Amygdala (tissue), 56 donors: ENCODE measurements at regions not wholly inside any gene's neighbourhood (a gene's known extent, or its start where the extent isn't known, plus 50 kb on each side); places are given as distances from the start of the nearest gene placed in this dataset.

Experiments
- DNase-seq, 56 donors: peaks; one replicate each; lab custom pipeline; 2025; lab: John Stamatoyannopoulos, UW

DNA sequence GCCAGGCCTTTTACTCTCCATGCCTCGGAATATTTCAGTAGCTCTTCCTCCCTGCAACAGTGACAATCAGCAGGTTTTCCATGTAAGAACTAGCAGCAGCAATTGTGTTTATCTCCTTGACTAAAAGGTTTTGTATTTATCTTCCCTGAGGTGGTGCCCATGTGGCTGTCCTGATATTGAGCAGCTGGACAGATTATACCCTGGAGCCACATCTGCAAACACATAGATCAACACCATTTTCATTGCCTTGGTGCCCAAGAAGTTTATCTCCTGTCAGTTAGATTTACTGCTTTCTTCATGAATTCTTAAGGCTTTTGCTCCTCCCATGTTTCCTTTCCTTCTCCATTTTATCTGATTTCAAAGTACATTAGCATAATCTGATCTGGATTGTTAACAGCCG lies 378.4 kb downstream of the SPATA31D1 start:
- no peak for DNase-seq

DNA sequence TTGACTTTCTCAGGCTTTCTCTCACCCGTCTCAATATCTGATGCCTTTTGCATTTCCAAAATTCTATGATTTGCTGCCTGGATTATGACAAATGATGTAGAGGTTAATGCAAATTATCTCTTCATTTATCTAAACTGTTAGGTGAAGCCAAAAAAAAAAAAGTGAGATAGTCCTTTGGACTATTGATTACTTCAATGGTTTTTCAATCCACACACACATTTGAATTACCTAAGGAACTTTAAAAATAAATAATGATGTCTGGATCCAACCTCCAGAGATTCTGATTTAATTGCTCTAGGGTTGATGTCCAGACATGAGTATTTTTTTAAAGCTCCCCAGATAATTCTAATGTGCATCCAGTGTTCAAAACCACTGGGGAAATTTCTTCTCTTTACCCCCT lies 379.4 kb downstream of the SPATA31D1 start:
- DNase-seq: no peak

DNA sequence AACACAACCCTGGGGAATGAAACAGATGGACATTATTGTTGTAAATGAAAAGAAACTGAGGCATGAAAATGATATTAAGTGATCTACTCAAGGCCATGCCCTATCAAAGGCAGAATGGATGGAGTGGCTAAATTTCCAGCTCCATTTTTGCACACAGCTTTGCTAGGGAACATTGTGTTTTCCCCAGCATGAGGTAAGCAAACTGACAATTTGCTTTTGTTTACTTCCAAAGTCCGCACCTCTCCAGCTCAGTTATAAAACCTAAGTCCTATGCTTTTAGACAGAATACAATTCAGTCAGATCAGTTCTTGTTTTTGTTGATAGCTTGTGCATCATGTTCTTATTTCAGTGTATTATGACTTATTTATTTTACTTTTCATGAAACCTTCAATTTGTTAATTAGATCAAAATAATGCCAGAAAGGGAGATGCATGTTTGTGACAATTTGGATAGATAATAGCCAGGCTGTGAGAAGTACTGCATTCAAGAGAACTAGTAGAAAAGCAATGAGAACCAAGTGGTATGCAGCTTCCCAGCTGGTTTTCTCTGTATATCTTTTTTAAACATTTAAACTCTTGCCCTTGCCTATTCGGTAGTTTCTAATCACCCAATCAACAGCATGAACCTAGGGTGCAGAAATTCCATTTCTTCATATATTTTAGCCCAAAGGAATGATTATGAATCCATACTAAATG lies 380.8 kb downstream of the SPATA31D1 start:
- DNase-seq: no peak

DNA sequence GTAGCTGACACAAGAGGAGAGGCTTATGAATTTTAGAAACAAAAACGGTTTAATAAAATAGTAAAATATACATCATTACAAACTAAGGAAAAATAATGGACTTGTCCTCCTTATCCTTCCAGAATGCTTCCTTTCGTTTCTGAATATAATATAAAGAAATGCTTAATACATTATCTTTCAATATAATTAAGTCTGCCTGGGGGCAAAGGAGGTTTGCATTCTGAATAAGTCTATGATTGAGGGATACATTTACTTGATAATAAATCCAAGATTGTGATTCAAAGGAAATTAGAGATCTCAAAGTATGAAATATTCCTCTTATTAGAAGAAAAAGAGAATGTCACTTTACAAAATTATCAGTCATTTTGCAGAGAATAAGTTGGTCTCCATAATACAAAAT lies 386.5 kb downstream of the SPATA31D1 start:
- DNase-seq: no peak

DNA sequence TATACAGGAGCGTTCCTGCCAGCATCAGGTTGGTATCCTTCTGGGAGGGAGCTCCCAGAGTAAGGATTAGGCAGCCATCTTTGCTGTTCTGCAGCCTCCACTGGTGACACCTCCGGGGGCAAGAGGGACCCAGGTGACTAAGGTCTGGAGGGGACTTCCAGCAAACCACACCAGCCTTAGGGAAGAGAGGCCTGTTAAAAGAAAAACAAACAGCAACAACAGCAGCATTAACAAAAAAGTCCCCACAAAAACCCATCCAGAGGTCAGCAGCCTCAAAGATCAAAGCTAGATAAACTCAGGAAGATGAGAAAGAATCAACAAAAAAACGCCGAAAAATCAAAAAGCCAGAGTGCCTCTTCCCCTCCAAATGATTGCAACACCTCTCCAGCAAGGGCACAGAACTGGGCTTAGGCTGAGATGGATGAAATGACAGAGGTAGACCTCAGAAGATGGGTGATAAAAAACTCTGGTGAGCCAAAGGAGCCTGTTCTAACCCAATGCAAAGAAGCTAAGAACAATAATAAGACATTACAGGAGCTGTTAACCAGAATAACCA lies 388.2 kb downstream of the SPATA31D1 start:
- no peak for DNase-seq

DNA sequence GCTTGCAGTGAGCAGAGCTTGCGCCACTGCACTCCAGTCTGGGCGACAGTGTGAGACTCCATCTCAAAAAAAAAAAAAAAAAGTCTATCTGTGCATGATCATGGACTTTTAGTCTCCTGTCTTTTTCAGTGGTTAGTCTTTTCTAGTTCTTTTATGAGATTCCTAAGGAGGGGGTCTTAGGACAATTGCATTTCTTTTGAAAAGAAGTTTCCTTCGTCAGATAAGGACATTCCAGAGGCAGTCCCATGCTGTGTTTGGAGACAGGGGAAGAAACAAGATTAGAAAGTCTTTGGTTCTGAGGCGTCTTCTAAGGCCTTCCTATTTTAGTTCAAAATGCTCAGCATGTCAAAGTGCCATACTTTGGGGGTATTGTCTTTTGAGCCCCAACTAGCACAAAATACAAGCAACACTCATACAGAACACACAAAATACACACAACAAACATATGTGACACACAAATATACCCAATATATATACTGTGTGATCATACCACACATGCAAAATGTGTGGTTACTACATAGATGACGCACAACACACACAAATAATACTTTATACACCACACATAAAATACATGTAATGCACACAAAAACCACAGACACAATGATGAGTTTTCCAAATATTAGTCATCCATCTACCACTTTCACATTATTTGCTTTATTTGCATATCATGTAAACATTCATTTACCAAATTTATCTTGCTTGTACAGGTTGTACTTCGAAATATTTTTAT lies 394.5 kb downstream of the SPATA31D1 start:
- DNase-seq: no peak

DNA sequence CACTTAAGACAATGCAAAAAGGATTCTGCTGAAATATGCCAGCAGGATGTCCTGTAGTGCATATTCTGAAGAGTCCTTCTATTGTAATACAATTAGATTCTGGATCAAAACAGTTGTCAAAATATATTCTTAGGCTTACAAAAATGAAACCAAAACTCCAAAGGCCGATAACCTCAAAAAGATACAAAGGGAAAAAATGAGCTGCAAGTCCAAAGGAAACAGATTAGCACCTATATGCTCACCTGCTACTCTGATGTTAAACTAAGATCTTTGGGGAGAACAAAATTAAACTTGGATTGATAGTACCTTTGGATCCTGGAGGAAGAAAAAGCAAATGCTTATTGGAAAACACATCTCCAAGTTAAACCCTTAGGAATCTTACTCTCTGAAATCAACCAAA lies 397.1 kb downstream of the SPATA31D1 start:
- DNase-seq: no peak

DNA sequence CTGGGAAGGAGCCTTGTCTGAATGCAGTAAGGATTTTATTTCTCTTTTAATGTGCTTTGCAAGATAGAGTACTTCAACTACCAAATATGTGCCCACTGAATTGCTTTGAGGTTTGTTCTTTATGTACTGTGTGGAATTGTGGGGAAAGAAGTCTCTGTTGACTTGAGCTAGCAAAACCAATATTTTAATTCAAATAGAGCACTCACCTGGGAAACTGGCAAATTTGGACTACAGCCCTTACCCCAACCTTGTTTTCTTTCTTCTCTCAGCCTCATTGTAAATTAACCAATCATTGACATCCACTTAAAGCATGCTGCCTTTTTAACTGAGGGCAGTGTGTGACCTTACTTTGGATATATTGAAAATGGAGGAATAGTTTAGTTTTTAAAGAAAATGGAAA lies 409.0 kb downstream of the SPATA31D1 start:
- DNase-seq: no peak

DNA sequence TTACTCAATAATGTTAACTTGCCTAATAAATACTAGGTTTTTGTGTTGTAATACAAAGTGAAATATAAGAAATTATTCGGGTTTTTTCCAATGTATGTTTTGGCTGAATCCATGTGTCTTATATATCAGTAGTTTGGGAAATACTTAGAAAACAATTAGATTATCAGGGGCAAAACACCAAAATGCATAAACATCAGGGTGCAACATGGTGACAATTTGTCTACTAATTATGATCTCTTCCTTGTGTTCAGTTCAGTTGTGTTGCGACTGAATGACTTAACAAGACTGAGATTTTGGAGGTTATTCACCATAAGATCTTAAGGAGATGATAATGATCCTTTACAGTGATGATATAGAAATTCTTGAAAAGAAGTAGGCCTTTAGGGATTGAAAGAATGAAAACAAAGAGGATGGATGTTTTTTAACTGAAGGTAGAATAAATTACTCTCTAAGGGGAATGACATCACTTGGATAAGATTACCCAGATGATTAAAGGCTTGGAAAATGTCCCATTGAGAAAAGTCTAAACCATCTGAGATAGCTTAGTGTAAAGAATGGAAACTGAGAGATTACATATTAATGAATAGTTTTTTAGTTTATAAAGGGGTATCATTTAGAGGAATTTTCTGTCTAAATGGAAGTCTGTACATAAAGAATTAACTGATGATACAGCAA lies 415.8 kb downstream of the SPATA31D1 start:
- no peak for DNase-seq

DNA sequence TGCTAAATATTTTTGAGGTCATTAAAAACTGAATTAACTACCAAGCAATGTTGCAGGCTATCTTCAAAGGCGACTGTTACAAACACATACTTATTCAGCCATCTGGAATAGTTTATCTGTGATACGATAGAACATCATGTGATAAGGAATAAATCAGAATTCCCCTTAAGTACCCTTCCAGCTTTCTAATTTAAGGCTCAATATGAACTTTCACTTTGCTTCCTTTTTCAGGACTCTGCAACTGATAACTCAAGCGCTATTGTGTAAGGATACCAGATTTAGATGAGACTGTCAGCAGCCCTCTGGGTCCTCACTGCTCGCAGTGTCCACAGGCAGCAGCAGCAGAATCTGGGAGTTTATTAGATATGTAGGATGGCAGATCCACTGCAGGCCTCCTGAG lies 416.3 kb downstream of the SPATA31D1 start:
- no peak for DNase-seq

DNA sequence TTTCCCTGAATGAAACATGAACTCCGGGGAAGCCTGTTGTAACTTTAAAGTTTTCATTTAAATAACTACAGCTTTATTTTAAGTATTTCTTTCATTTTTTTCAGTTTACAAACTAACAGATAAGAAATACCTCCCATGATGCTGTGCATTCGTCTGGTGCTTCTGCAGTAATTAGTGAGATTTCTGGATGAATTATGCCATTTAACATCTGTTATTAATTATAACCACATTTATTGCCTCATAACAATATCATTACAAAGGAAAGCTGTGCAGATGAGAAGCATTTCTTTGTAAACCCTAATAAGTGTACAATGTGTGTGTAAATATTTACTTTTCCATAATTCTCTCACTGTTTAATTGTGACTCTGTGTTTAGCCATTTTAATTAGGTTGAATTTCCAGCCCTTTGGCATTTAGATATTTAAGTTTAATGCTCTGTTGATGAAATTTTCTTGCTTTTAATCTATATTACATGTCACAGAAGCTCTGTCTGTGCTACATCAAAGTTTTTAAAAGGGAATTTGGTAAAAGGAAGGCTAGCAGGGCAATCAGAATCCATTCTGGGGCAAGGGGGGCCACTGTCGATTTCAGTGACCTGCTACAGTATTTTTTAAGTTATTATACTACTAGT lies 418.0 kb downstream of the SPATA31D1 start:
- no peak for DNase-seq

DNA sequence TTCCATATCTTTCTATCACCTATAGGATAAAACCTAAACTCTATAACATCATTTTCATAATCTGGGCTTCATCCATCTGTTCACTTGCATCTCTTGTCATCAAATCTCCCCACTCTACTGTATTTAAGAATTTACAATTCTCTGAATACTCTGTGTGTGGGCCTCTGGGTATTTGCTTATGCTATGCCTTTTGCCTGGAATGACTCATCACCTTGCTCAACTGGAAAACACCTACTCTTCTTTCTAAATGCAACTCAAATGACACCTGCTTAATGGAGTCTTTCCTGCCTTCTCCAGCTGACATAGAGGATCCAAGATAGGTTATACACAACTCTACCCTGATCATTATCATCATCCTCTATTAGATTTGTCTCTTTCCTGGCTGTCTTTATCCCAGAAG lies 421.7 kb downstream of the SPATA31D1 start:
- no peak for DNase-seq

DNA sequence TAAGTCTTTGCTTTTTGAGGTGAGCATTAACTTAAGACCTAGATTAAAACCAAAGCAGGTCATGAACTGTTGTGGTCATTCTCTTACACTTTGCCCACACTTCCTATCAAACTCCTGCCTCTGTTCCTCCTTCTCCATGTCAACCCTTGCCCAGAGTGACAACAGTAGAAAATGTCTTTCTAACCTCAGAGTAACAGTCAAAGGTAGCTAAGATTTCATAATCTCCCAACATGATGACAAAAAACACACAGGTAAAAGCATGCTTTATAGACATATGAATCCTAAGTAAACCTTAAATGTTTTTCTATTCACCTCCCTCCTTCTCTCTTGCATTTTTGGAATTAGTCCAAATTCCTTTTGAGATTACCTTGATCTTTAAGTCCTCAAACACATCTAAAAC lies 422.3 kb downstream of the SPATA31D1 start:
- no peak for DNase-seq

DNA sequence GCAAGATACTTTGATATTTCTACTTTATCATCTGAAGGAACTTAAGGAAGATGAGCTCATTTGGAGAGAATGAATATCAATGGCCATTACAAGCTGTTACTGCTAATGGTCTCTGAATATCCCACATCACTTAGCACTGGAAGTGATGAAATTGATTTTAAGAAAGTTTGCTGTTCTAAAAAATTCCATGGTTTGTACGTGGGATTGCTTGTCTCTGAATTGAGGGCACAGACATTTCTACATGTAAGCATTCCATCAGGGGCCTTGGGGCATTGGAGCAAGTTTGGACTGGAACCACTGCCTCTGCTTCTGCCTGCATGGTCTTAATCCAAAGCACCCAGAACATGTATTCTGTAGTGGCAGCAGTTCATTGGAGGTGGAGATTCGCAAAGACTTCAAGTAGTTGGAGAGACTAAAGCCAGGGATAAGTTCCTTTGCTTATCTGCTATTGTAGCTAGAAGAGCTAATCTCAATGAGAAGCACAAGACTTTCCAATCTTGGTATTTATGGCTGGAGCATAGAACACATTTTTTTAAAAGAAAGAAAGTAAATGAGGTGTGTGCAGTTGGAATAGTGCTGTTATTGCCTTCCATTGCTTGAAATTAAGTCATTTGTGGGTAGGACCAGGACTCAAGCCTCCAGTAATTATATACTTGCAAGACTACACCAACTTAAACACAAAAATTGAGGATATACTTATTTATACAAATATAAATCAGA lies 424.2 kb downstream of the SPATA31D1 start:
- DNase-seq: no peak

DNA sequence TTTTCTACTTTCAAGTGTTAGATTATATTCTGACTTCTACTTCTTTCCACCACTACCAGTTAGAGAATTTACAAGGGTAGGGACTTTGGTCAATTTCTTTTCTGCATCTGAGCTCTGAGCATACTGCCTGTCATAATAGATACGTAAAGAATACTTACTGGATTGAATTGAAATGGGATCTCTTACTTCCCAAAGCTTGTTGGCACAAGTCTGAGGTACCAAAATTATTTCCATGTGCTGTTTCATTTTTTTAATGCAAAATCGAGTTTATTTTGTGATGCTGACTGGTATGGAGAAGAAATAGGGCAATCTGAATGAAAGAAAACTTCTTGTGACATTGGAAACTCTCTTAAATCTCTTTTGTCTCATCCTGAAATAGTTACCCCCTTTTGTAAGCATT lies 428.9 kb downstream of the SPATA31D1 start:
- DNase-seq: no peak

DNA sequence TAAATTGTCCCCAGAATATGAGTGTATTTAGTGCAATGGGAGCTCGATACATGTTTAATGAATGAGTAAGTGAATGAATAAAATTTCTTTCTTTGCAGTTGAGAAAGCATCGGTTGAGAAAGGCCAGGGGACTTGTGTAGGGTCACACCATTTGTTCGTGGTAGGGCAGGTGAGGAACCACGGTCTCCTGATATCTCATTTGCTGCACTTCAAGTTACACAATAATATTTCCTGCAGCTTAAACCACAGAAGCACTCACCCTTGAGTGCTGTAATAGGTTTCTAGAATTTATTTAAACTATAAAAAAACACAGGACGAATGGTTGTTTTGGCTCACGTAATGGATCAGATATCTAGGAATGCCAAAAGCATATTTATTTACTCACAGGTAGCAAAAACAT lies 429.8 kb downstream of the SPATA31D1 start:
- no peak for DNase-seq

DNA sequence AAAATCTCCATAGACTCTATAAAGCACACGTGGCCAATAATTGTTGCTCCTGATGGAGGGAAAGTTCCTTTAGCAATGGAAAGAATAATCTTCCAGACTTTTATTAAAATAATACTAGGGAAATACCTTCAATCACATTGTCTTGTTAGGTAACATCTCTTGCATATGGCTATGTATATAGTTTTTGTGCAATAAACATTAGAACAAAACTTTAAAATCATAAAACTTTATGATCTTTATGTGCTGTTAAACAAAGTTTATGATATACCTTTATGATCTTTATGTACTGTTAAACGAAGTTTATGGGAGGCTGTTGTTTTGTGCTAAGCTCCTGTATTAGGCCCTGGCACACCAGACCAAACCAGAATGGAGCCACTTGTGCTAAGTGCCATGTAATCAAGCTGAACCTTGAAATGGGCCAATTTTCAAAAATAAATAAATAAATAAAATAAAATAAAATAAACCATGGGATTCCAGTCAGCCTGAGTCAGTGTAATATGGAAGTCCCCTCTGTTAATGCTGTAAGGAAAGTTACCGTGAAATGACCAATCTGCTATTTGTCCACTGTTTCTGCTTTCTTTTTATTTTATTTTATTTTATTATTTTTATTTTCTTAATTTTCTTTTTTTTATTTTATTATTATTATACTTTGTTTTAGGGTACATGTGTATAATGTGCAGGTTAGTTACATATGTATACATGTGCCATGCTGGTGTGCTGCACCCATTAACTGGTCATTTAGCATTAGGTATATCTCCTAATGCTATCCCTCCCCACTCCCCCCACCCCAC lies 431.3 kb downstream of the SPATA31D1 start:
- no peak for DNase-seq

DNA sequence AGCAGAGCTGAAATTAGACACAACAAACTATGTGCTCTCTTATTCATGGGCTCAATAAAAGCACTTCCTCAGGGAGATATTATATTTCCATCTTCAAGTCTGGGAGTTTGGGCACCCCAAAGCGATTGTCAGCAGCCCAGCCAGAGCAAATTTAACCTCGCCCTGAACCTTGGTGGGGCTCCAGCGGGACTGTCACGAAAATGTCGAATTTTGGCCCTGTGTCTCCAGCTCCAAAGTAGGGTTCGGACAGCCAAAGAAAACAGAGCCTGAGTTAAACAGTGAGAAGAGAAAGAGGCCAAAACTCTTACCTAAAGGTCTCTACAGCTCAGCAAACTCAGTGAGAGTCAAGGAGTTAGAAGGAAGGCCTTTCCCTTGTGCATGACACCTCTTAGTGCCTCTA lies 432.9 kb downstream of the SPATA31D1 start:
- no peak for DNase-seq

DNA sequence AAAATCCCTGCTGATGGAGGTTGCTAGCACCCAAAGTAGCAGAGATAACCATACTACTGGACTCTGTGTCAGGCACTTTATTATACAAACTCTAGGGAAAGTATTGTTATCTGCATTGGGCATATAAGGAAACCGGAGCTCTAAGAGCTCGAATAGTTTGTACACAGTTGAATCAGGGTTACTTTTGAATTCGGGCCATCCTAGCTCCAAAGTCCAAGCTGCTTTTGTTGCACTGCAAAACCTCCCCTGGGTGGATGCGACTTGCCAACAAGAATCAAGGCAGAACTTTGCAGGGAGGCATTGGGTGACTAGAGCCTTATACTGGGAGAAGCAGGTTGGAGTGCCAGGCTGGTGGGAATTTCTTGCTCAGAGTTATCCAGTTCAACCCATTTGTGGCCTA lies 435.1 kb downstream of the SPATA31D1 start:
- no peak for DNase-seq
